Fibroblast of lung (primary cell): ENCODE measurements at regions not wholly inside any gene's neighbourhood (a gene's known extent, or its start where the extent isn't known, plus 50 kb on each side); places are given as distances from the start of the nearest gene placed in this dataset.

Experiments
- EZH2 ChIP-seq: IDR thresholded peaks from 2 replicates; pipeline ENCODE4 v1.5.1; 2012; ENCODE audit warnings: low read length, control low read depth, mild to moderate bottlenecking; ENCODE audit errors: missing control alignments
- TF ChIP-seq, protein P1 (sequence below), 2 donors: IDR thresholded peaks in 1 of 2; conservative IDR thresholded peaks in 1 of 2; 1 replicate in 1 of 2; 2 replicates in 1 of 2; pipeline ENCODE4 v1.5.1; 2011 to 2012; ENCODE audit warnings: low read length in 2 of 2, control low read depth in 1 of 2, inconsistent platforms in 1 of 2, low read depth in 1 of 2, mild to moderate bottlenecking in 1 of 2

DNA sequence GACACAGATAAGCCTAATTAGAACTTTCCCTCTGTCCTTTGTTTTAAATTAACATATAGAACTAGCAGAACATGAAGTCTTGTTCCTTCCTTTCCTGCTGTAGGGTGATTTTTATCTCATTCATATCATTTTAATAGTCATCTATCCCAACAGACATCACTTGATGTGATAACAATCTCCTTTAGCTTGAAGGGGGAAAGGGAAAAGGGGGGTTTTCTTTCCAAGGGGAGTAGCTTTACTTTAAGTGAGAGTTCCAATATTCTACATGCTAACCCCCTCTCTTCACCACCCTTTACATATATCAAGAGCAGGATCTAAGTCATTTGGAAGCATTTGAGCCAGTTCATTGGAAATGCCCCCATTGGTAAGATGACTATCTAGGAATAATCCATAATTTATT is 241.9 kb downstream of the HHIPL2 start:
- TF ChIP-seq, protein P1, sequence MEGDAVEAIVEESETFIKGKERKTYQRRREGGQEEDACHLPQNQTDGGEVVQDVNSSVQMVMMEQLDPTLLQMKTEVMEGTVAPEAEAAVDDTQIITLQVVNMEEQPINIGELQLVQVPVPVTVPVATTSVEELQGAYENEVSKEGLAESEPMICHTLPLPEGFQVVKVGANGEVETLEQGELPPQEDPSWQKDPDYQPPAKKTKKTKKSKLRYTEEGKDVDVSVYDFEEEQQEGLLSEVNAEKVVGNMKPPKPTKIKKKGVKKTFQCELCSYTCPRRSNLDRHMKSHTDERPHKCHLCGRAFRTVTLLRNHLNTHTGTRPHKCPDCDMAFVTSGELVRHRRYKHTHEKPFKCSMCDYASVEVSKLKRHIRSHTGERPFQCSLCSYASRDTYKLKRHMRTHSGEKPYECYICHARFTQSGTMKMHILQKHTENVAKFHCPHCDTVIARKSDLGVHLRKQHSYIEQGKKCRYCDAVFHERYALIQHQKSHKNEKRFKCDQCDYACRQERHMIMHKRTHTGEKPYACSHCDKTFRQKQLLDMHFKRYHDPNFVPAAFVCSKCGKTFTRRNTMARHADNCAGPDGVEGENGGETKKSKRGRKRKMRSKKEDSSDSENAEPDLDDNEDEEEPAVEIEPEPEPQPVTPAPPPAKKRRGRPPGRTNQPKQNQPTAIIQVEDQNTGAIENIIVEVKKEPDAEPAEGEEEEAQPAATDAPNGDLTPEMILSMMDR (conservative IDR thresholded peaks at IDR 0.05 in 1 of 2, IDR thresholded peaks at IDR 0.05 in 1 of 2; ENCODE audit: low read depth in 1 of 2, low read length in 2 of 2): no peak
- no peak for TF ChIP-seq EZH2
